HCEC 1CT (cell line): ENCODE measurements at regions not wholly inside any gene's neighbourhood (a gene's known extent, or its start where the extent isn't known, plus 50 kb on each side); places are given as distances from the start of the nearest gene placed in this dataset.
"Not testable (repeated sequence)": the region's sequence is repeated elsewhere in the genome, so short reads cannot be mapped to it uniquely, and the experiment has no call there.

Source experiments
- DNase-seq: peaks from one replicate; pipeline ENCODE4 v3.0.0-alpha.2; 2017

- DNase-seq, result no peak
These were observed 659.9 kb downstream of the LTN1 start for GRCh38 chr21:28332796-28333195.

- no peak for DNase-seq
These were observed 667.1 kb downstream of the LTN1 start for GRCh38 chr21:28325618-28326017.

DNA sequence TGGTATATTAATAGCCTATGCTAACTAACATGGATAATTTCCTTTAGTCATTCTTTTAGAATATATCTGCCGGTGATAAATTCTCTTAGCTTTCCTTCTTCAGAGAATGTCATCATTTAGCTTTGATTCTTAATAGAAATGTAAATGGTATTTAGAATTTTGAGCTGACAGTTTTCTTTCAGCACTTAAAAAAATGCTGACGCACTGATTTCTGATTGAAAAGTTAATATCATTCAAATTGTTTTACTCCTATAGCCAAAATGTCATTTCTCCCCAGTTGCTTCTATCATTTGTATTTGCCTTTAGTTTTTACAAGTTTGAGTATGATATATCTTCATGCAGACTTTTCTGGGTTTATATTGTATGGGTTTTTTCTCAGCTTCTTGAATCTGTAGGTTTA is 668.0 kb downstream of the LTN1 start:
- no peak for DNase-seq

- DNase-seq, result no peak
These were observed 675.3 kb downstream of the LTN1 start for GRCh38 chr21:28317177-28317950.

DNA sequence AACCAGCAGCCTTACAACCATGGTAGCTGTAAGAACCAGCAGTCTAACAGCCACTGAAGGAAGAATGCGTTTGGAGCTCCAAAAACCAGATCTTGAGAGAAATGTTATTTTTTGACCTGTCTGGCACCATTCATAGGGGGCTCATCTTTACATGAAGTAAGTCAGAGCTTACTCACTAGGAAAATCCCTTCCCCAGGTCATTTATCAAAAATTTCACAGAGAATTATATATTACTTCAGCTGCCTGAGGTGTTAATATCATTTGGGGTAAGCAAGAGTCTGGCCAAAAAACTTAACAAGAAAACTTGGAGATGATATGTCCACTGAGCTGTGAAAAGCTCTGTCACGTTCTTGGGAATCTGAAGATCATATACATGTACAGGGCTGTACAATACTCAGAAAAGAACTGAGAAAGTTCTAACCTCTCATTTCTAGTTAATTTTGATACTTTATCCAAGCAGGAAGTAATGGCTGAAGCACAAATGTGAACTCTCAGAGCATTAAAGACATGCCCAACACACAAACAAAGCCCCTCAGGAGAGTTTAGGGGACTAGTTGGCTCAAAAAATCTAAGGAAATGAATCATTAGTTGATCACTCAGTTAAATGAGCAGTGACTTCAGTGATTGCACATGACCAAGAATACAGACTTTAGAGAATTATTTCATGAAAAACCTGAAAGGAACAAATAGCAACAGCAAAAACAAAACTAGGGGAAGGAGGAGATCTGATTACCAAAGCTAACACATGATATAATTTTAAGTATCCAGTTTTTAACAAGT is 681.1 kb downstream of the LTN1 start:
- DNase-seq, result peak; percentile 32

DNA sequence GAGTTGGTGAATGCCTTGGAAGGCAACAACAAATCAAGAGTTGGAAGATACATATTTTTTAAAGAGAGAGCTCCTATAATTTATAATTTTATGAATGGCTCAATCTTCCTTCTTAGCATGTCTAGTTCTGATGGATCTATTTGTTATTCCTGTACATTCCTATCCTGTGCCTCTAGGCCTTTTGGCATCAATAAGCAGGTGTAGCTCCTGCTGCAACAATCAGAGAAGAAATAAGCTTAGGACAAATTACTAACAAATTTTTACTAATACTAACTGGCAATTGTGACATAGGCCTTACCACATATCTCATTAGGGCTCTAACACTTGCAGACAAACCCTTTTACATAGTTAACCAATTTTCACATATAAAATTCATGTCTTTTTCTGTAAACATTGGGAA is 682.0 kb downstream of the LTN1 start:
- no peak for DNase-seq

- no peak for DNase-seq
These were observed 682.4 kb downstream of the LTN1 start for GRCh38 chr21:28310171-28310685.

DNA sequence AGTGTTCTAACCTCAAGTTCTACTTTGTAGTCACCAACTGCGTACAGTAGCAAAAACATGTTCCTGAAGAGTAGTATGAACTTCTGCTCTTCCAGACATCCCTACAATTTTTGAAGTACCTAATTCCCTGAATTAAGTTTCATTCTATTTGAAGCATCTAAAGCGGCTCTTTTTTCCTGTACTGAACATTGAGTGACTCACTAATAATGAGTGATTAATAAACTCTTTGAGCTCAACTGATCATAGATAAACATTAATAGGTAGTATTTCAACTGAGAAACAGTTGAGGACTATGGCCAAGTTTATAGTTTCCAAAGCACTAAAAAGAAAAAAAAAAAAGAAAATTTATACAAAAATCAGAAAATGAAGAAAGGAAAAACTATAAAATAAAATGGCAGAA is 683.1 kb downstream of the LTN1 start:
- DNase-seq, result no peak

DNA sequence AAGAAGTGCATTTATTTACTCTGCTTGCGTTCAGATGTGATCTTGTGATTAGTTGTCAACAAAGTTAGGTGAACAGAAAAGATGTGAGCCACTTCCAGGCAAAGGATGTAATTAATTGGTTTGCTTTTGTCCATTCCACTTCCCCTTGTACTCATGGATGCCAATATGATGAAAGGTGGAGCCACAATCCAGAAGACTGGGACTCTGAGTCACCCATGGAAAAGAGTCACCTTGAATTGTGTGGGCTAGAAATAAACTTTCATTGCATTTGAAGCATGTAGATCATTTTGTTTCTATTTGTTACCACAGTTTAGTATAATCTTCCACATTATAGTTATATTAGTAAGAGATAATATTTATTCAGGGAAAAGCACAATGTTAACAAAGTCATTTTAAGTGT is 684.2 kb downstream of the LTN1 start:
- DNase-seq, result peak; percentile 42

DNA sequence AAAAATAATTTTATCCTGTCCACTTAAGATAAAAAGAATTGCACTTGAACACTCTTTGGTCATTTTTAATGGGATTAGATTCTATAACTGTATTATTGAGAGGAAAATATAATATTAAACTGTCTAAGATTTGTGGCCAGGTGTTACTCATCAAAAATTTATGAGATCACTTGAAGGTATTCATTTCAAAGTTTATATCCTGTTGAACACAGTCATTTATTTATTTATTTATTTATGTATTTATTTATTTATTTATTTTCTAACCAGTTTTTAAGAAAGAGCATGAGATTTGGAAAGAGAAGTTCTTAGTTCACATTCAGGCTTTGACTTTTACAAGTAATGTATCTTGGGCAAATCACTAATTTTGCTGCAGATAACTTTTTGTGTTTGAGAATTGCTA is 692.7 kb downstream of the LTN1 start:
- no peak for DNase-seq

- peak; percentile 45 for DNase-seq
These were observed 694.4 kb downstream of the LTN1 start for GRCh38 chr21:28298251-28298672.

DNA sequence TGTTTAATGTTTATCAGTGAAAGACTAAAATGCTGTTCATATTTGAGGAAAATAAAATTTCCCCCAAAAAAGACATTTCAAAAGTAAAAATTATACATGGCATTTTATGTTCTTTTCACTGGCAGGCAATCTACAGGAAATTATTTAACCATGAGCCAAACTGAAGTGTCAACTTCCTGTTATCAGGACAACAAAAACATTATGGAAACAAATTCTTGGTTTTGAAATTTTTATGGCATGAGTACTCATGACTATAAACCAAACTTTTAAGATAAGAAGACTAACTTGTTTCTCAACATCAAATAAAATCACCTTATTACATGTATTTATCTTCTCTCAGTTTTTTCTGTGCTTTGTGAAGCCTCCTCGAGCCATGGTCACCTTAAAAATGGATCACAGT is 698.6 kb downstream of the LTN1 start:
- DNase-seq, result peak; percentile 69

GRCh38 chr21:28283641-28284490 is 708.8 kb downstream of the LTN1 start:
- DNase-seq, result peak; percentile 73

GRCh38 chr21:28282833-28283232 is 709.8 kb downstream of the LTN1 start:
- no peak for DNase-seq

DNA sequence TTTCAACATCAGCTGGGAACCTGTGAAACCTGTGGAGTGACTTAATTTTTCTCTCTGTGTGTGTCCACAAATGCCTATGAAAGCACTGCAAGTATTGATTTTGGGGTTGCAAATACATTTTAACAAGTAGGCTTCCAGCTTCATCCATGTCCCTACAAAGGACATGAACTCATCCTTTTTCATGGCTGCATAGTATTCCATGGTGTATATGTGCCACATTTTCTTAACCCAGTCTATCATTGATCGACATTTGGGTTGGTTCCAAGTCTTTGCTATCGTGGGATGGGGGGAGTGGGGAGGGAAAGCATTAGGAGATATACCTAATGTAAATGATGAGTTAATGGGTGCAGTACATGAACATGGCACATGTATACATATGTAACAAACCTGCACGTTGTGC is 711.3 kb downstream of the LTN1 start:
- not testable (repeated sequence) for DNase-seq

GRCh38 chr21:28280611-28281010 is 712.1 kb downstream of the LTN1 start:
- no peak for DNase-seq

DNA sequence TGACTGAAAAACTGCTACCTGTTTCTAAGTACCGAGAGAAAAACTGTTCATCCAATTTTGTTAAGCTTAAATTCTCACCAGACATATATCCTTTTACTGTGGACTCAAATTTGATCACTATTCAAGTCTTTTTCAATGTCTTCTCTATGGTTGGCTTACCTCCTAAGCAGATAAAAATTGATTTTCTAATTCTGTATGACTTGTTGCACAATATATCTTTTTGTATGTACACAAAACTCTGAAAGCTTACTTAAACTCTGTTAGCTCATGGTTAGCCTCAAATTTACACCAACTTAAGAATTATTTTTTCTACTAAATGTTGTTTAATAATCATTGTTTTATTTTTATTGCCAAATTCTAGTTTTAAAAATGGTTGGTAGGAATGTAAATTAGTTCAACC is 715.4 kb downstream of the LTN1 start:
- no peak for DNase-seq

DNA sequence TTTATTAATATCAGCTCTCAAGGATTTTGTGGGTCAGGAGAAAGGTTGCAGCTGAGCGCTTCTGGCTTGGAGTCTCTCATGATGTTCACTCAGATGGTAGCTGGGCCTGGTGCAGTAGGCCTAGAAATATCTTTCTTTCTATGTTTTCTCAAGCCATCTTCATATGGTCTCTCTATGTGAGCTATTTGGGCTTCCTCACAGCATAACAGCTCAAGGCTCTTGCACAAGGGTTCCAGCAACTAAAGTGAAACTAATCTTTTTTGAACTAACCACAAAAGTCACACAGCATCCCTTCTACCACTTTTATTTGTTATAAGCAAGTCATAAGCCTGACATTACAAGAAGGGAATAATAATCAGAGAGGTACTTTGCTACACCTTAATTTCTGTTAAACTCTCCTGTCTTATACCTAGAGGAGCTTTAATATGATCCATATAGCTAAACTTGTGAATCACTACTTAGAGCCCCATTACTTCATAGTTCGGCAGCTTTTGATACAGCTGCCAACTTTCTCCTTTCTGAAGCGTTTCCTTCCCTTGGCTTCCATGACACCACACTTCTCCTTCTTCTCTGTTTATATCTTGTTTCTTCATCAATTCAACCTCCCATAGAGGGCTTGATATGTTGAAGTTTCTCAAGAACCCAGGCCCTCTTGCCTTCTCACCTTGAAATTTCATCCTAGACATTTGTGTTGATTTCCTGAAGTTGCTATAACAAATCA is 720.2 kb downstream of the LTN1 start:
- no peak for DNase-seq

GRCh38 chr21:28269173-28269572 is 723.5 kb downstream of the LTN1 start:
- no peak for DNase-seq

GRCh38 chr21:28268685-28269084 is 724.0 kb downstream of the LTN1 start:
- no peak for DNase-seq

DNA sequence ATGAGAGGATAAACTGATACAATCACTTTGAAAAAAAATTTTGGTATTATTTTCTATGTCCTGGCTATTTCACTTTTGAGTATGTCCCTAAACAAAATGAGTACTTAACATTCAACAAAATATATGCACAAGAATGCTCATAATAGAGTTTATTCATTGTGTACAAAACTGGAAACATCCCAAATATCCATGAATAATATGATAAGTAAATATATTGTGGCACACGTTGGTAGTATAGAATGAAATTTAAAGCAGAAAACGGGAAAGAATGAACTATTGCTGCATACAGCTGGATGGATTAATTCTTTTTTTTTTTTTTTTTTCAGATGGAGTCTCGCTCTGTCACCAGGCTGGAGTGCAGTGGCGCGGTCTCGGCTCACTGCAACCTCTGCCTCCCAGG is 725.2 kb downstream of the LTN1 start:
- no peak for DNase-seq

DNA sequence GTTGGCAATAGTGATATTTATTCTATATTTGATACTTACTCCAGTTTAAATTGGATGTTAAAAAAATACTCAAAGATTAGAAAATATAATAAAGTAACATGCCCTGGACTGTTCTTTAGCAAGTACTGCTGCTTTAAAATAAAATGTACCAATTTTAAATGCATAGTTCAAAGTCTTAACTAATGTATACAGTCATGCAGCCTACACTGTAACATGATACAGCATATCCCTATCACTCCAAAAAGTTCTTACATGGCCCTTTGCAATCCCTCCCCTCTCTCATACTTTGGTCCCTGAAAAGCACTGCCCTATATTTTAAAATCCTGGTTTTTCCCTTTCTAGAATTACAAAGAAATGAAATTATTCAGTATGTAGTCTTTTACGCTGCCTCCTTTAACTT is 726.6 kb downstream of the LTN1 start:
- no peak for DNase-seq

DNA sequence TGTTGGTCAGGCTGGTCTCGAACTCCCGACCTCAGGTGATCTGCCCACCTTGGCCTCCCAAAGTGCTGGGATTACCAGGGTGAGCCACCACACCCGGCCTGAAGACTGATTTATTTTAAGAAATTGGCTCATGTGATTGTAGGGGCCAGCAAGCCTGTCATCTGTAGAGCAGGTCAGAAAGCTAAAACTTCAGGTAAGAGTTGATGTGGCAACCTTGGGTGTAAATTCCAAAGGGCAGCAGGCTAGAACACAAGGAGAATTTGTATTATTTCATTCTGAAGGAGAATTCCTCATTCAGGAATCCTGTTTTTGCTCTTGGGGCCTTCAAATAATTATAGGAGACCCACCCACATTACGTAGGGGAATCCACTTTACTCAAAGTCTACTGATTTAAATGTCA is 728.7 kb downstream of the LTN1 start:
- no peak for DNase-seq
